ENCODE measurements at regions not wholly inside any gene's neighbourhood (a gene's known extent, or its start where the extent isn't known, plus 50 kb on each side); places are given as distances from the start of the nearest gene placed in this dataset.

GRCh38 chr22:48366591-48366990 is 1461.1 kb downstream of the BRD1 start:
- TF ChIP-seq EZH2phosphoT487 (IDR thresholded peaks at IDR 0.05; ENCODE audit: borderline replicate concordance) = no peak
- TF ChIP-seq, protein P1, sequence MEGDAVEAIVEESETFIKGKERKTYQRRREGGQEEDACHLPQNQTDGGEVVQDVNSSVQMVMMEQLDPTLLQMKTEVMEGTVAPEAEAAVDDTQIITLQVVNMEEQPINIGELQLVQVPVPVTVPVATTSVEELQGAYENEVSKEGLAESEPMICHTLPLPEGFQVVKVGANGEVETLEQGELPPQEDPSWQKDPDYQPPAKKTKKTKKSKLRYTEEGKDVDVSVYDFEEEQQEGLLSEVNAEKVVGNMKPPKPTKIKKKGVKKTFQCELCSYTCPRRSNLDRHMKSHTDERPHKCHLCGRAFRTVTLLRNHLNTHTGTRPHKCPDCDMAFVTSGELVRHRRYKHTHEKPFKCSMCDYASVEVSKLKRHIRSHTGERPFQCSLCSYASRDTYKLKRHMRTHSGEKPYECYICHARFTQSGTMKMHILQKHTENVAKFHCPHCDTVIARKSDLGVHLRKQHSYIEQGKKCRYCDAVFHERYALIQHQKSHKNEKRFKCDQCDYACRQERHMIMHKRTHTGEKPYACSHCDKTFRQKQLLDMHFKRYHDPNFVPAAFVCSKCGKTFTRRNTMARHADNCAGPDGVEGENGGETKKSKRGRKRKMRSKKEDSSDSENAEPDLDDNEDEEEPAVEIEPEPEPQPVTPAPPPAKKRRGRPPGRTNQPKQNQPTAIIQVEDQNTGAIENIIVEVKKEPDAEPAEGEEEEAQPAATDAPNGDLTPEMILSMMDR (conservative IDR thresholded peaks at IDR 0.05; ENCODE audit: low read length) = no peak
- no peaks in the 10 kb centered on the region for H3K27me3 ChIP-seq (ENCODE audit: insufficient read depth, low read length, poor library complexity, severe bottlenecking)
- H3K4me2 ChIP-seq (ENCODE audit: low read depth, low read length, poor library complexity, severe bottlenecking) = no peak overlapping the region
- no peak overlapping the region for H3K4me3 ChIP-seq (ENCODE audit: low read length, poor library complexity, severe bottlenecking)
- no peaks in the 10 kb centered on the region for H3K9me2 ChIP-seq (replicated peaks; ENCODE audit: low read depth, low read length)
- H3K9me3 ChIP-seq (ENCODE audit: insufficient read depth, low read depth, low read length) = peaks cover 13% of the 10 kb centered on the region; the same call in 1 of the 2 replicates
- no peaks in the 10 kb centered on the region for H3K36me3 ChIP-seq (ENCODE audit: insufficient read depth, low read length)
- H2AFZ ChIP-seq (ENCODE audit: low read length) = no peak overlapping the region
- H3K79me2 ChIP-seq (ENCODE audit: insufficient read depth, low read length) = no peaks in the 10 kb centered on the region
- H3F3A ChIP-seq (ENCODE audit: low read depth) = no peaks in the 10 kb centered on the region
- no peaks in the 10 kb centered on the region for H3K4me1 ChIP-seq (ENCODE audit: insufficient read depth, low read length, poor library complexity, severe bottlenecking)
- no peaks in the 10 kb centered on the region for H4K20me1 ChIP-seq (ENCODE audit: insufficient read depth, low read length, poor library complexity, severe bottlenecking)
- H3K9ac ChIP-seq (ENCODE audit: low read depth, low read length, poor library complexity, severe bottlenecking) = no peak overlapping the region

DNA sequence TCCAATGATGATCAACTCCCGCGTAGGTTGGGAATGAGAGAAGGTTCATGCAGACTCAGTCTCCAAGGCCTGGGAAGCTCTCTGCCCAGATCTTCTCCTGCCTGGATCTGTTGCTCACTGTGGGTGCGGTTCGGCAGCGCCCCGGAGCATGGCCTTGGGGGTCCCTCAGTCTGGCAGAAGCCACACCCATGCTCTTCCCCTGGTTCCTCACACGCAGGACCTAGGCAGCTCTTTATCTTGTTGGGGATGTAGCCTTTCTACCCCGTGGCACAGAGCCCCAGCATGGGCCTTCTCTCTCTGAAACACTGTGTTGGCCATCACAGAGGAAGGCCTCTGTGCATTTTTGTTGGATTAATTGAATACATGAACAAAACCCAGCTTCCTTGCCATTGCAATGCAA is 1461.6 kb downstream of the BRD1 start:
- Histone ChIP-seq H4K20me1 (ENCODE audit: insufficient read depth, low read length, poor library complexity, severe bottlenecking) (no peaks in the 10 kb centered on the region), H3K4me3 (ENCODE audit: low read length, poor library complexity, severe bottlenecking) (no peak overlapping the region), H3K79me2 (ENCODE audit: insufficient read depth, low read length) (no peaks in the 10 kb centered on the region), H2AFZ (ENCODE audit: low read length) (no peak overlapping the region), H3K9me2 (replicated peaks; ENCODE audit: low read depth, low read length) (no peaks in the 10 kb centered on the region), H3F3A (ENCODE audit: low read depth) (no peaks in the 10 kb centered on the region), H3K4me2 (ENCODE audit: low read depth, low read length, poor library complexity, severe bottlenecking) (no peak overlapping the region), H3K36me3 (ENCODE audit: insufficient read depth, low read length) (no peaks in the 10 kb centered on the region), H3K27me3 (ENCODE audit: insufficient read depth, low read length, poor library complexity, severe bottlenecking) (no peaks in the 10 kb centered on the region), H3K9me3 (ENCODE audit: insufficient read depth, low read depth, low read length) (peaks cover 17% of the 10 kb centered on the region; the same call in 1 of the 2 replicates), H3K9ac (ENCODE audit: low read depth, low read length, poor library complexity, severe bottlenecking) (no peak overlapping the region), H3K4me1 (ENCODE audit: insufficient read depth, low read length, poor library complexity, severe bottlenecking) (no peaks in the 10 kb centered on the region)
- TF ChIP-seq, protein P1 (conservative IDR thresholded peaks at IDR 0.05; ENCODE audit: low read length) = no peak
- TF ChIP-seq EZH2phosphoT487 (IDR thresholded peaks at IDR 0.05; ENCODE audit: borderline replicate concordance) = no peak

DNA sequence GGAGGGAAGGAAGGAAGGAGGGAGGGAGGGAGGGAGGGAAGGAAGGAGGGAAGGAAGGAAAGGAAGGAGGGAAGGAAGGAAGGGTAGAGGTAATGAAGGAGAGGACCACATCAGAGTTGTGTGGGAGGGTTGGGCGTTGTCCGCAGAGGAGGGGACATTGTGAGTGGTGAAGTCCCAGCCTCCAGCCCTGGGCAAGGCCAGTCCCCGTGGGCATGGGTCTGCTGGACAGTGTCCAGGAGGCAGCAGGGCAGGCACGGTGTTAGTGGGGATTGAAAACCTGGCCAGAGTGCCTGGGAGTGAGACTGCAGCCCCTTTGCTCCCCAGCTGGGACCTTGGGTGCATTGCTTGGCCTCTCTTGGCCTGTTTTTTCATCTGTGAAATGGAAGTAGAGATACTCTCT is 1462.3 kb downstream of the BRD1 start:
- H3K4me2 ChIP-seq (ENCODE audit: low read depth, low read length, poor library complexity, severe bottlenecking) = no peak overlapping the region
- TF ChIP-seq EZH2phosphoT487 (IDR thresholded peaks at IDR 0.05; ENCODE audit: borderline replicate concordance) = no peak
- TF ChIP-seq, protein P1 (conservative IDR thresholded peaks at IDR 0.05; ENCODE audit: low read length) = no peak
- H3K9me3 ChIP-seq (ENCODE audit: insufficient read depth, low read depth, low read length) = peaks cover 10% of the 10 kb centered on the region; the same call in 1 of the 2 replicates
- no peaks in the 10 kb centered on the region for H3K9me2 ChIP-seq (replicated peaks; ENCODE audit: low read depth, low read length)
- no peak overlapping the region for H2AFZ ChIP-seq (ENCODE audit: low read length)
- no peak overlapping the region for H3K4me3 ChIP-seq (ENCODE audit: low read length, poor library complexity, severe bottlenecking)
- H4K20me1 ChIP-seq (ENCODE audit: insufficient read depth, low read length, poor library complexity, severe bottlenecking) = no peaks in the 10 kb centered on the region
- no peaks in the 10 kb centered on the region for H3K79me2 ChIP-seq (ENCODE audit: insufficient read depth, low read length)
- H3K27me3 ChIP-seq (ENCODE audit: insufficient read depth, low read length, poor library complexity, severe bottlenecking) = no peaks in the 10 kb centered on the region
- no peaks in the 10 kb centered on the region for H3K4me1 ChIP-seq (ENCODE audit: insufficient read depth, low read length, poor library complexity, severe bottlenecking)
- no peaks in the 10 kb centered on the region for H3K36me3 ChIP-seq (ENCODE audit: insufficient read depth, low read length)
- no peak overlapping the region for H3K9ac ChIP-seq (ENCODE audit: low read depth, low read length, poor library complexity, severe bottlenecking)
- H3F3A ChIP-seq (ENCODE audit: low read depth) = no peaks in the 10 kb centered on the region
